Stomach (tissue), 4 donors: ENCODE measurements at regions not wholly inside any gene's neighbourhood (a gene's known extent, or its start where the extent isn't known, plus 50 kb on each side); places are given as distances from the start of the nearest gene placed in this dataset.

Experiments used
- EP300 ChIP-seq: sonication (generic); formaldehyde crosslinking; IDR thresholded peaks from one replicate; pipeline ENCODE4 v1.6.1; 2017; ENCODE audit warnings: antibody characterized with exemption
- POLR2A ChIP-seq, 4 donors: fragments of 450-650 bp; IDR thresholded peaks; one replicate each; pipeline ENCODE4 v1.6.1; 2016; ENCODE audit warnings: antibody characterized with exemption in 4 of 4, control low read depth in 2 of 4, mild to moderate bottlenecking in 1 of 4, moderate library complexity in 1 of 4
- TF ChIP-seq, protein P1 (sequence below), 7 experiments: fragments of 450-650 bp in 4 of 7; fragments of 200-600 bp in 3 of 7; sonication (generic) in 3 of 7; IDR thresholded peaks; one replicate each; pipeline ENCODE4 v1.5.1; 2016 to 2019; ENCODE audit warnings: antibody characterized with exemption in 7 of 7, control low read depth in 2 of 7, mild to moderate bottlenecking in 1 of 7

DNA sequence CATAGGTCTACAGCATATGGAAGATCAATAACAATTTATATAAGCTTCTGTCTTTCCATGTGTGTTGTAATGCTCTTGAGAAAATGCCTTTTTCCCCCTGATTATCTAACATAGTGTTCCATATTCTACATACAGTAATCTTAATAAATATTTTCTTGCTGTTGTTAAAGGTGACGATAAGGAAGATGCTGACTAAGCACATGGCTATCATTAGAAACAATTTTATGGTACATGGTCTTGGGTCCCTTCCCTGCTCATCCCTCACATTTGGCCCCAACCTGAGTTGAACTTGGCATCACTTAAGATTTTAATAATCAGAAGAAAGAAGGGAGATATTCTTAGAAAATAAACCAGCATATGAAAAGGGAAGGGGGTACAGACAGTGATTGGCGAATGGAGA, 382.1 kb upstream of the CDH20 start:
- TF ChIP-seq, protein P1, sequence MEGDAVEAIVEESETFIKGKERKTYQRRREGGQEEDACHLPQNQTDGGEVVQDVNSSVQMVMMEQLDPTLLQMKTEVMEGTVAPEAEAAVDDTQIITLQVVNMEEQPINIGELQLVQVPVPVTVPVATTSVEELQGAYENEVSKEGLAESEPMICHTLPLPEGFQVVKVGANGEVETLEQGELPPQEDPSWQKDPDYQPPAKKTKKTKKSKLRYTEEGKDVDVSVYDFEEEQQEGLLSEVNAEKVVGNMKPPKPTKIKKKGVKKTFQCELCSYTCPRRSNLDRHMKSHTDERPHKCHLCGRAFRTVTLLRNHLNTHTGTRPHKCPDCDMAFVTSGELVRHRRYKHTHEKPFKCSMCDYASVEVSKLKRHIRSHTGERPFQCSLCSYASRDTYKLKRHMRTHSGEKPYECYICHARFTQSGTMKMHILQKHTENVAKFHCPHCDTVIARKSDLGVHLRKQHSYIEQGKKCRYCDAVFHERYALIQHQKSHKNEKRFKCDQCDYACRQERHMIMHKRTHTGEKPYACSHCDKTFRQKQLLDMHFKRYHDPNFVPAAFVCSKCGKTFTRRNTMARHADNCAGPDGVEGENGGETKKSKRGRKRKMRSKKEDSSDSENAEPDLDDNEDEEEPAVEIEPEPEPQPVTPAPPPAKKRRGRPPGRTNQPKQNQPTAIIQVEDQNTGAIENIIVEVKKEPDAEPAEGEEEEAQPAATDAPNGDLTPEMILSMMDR (IDR thresholded peaks at IDR 0.05): no peak
- no peak for TF ChIP-seq EP300
- no peak for TF ChIP-seq POLR2A (IDR thresholded peaks at IDR 0.05)
